H9 (cell line): ENCODE measurements at regions not wholly inside any gene's neighbourhood (a gene's known extent, or its start where the extent isn't known, plus 50 kb on each side); places are given as distances from the start of the nearest gene placed in this dataset.

ENCODE experiments used
- DNase-seq: peaks from one replicate; pipeline ENCODE4 v3.0.0-alpha.2; 2017
- H2AFZ ChIP-seq: one replicate; pipeline ENCODE4 v1.6.1; 2013; ENCODE audit warnings: mild to moderate bottlenecking, low read length, control low read depth, moderate library complexity
- H2AK5ac ChIP-seq: 2 replicates; pipeline ENCODE4 v1.6.1; 2013; ENCODE audit warnings: low read length, control low read depth, mixed read lengths; ENCODE audit not compliant: insufficient read length
- H2BK120ac ChIP-seq: one replicate; pipeline ENCODE4 v1.6.1; 2013; ENCODE audit warnings: low read depth, mild to moderate bottlenecking, low read length, control low read depth, inconsistent platforms; ENCODE audit not compliant: poor library complexity, severe bottlenecking
- H2BK12ac ChIP-seq: 2 replicates; pipeline ENCODE4 v1.6.1; 2013; ENCODE audit warnings: low read length, control low read depth, mixed read lengths, low read depth; ENCODE audit not compliant: insufficient read length
- H2BK15ac ChIP-seq: 2 replicates; pipeline ENCODE4 v1.6.1; 2013; ENCODE audit warnings: low read depth, low read length, control low read depth
- H2BK20ac ChIP-seq: one replicate; pipeline ENCODE4 v1.6.1; 2013; ENCODE audit warnings: low read depth, mild to moderate bottlenecking, low read length, control low read depth, inconsistent platforms; ENCODE audit not compliant: poor library complexity, severe bottlenecking
- H2BK5ac ChIP-seq: 2 replicates; pipeline ENCODE4 v1.6.1; 2013; ENCODE audit warnings: low read length, control low read depth, mixed read lengths; ENCODE audit not compliant: insufficient read length
- H3K14ac ChIP-seq: 2 replicates; pipeline ENCODE4 v1.6.1; 2013; ENCODE audit warnings: low read length, control low read depth; ENCODE audit not compliant: insufficient read depth
- H3K18ac ChIP-seq: 2 replicates; pipeline ENCODE4 v1.6.1; 2013; ENCODE audit warnings: low read depth, mild to moderate bottlenecking, mixed read lengths, low read length, control low read depth; ENCODE audit not compliant: insufficient read length
- H3K23ac ChIP-seq: 2 replicates; pipeline ENCODE4 v1.6.1; 2013; ENCODE audit warnings: low read length, control low read depth, mixed read lengths, low read depth; ENCODE audit not compliant: insufficient read length
- H3K23me2 ChIP-seq: 2 replicates; pipeline ENCODE4 v1.6.1; 2013; ENCODE audit warnings: low read depth, mild to moderate bottlenecking, mixed read lengths, low read length, control low read depth; ENCODE audit not compliant: insufficient read length, poor library complexity, severe bottlenecking
- H3K27ac ChIP-seq: 2 replicates; pipeline ENCODE4 v1.5.1; 2013; ENCODE audit warnings: low read length, control low read depth, mixed read lengths, low read depth; ENCODE audit not compliant: insufficient read length
- H3K27me3 ChIP-seq: 2 replicates; pipeline ENCODE4 v1.6.1; 2013; ENCODE audit warnings: low read length, control low read depth, inconsistent platforms; ENCODE audit not compliant: insufficient read depth
- H3K4ac ChIP-seq: 2 replicates; pipeline ENCODE4 v1.6.1; 2013; ENCODE audit warnings: low read depth, mild to moderate bottlenecking, control low read depth, inconsistent platforms, low read length, moderate library complexity
- H3K4me1 ChIP-seq: 2 replicates; pipeline ENCODE4 v1.6.1; 2013; ENCODE audit warnings: low read length, control low read depth, inconsistent platforms; ENCODE audit not compliant: insufficient read depth
- H3K4me2 ChIP-seq: 2 replicates; pipeline ENCODE4 v1.6.1; 2013; ENCODE audit warnings: low read length, control low read depth, mixed read lengths; ENCODE audit not compliant: insufficient read length, insufficient read depth
- H3K56ac ChIP-seq: 2 replicates; pipeline ENCODE4 v1.6.1; 2013; ENCODE audit warnings: low read depth, mild to moderate bottlenecking, mixed read lengths, low read length, control low read depth; ENCODE audit not compliant: insufficient read length
- H3K79me1 ChIP-seq: 2 replicates; pipeline ENCODE4 v1.6.1; 2013; ENCODE audit warnings: low read depth, mild to moderate bottlenecking, moderate library complexity, low read length, control low read depth, inconsistent platforms; ENCODE audit not compliant: insufficient read depth, poor library complexity, severe bottlenecking
- H3K79me2 ChIP-seq: 2 replicates; pipeline ENCODE4 v1.6.1; 2013; ENCODE audit warnings: low read length, control low read depth, inconsistent platforms; ENCODE audit not compliant: insufficient read depth
- H3K9ac ChIP-seq: 2 replicates; pipeline ENCODE4 v1.6.1; 2013; ENCODE audit warnings: low read length, control low read depth, mixed read lengths; ENCODE audit not compliant: insufficient read length; ENCODE audit errors: extremely low read depth
- H3K9me3 ChIP-seq: one replicate; pipeline ENCODE4 v1.6.1; 2013; ENCODE audit warnings: low read depth, low read length, inconsistent platforms; ENCODE audit not compliant: control insufficient read depth
- H3T11ph ChIP-seq: one replicate; pipeline ENCODE4 v1.6.1; 2013; ENCODE audit warnings: mild to moderate bottlenecking, low read length, control low read depth, inconsistent platforms
- H4K20me1 ChIP-seq: one replicate; pipeline ENCODE4 v1.6.1; 2013; ENCODE audit not compliant: control insufficient read depth, insufficient read length, insufficient read depth
- H4K5ac ChIP-seq: 2 replicates; pipeline ENCODE4 v1.6.1; 2013; ENCODE audit warnings: low read depth, mild to moderate bottlenecking, mixed read lengths, low read length, control low read depth; ENCODE audit not compliant: insufficient read length
- H4K8ac ChIP-seq: replicated peaks from 2 replicates; pipeline ENCODE4 v1.6.1; 2013; ENCODE audit warnings: low read length, control low read depth, mixed read lengths, low read depth; ENCODE audit not compliant: insufficient read length
- H4K91ac ChIP-seq: 2 replicates; pipeline ENCODE4 v1.6.1; 2013; ENCODE audit warnings: low read depth, mild to moderate bottlenecking, moderate library complexity, mixed read lengths, low read length, control low read depth; ENCODE audit not compliant: insufficient read length
- H3K27ac Mint-ChIP-seq, 3 experiments: 2 replicates in 2 of 3; 3 replicates in 1 of 3; pipeline ENCODE4 v1.8.0; 2020 to 2021; ENCODE audit warnings: mixed read lengths in 3 of 3, mild to moderate bottlenecking in 1 of 3, moderate library complexity in 1 of 3
- H3K27me3 Mint-ChIP-seq: 2 replicates; pipeline ENCODE4 v1.8.0; 2021; ENCODE audit warnings: low read depth, mild to moderate bottlenecking, moderate library complexity, mixed read lengths
- H3K36me3 Mint-ChIP-seq, 3 experiments: 2 replicates in 2 of 3; 3 replicates in 1 of 3; pipeline ENCODE4 v1.8.0; 2020 to 2021; ENCODE audit warnings: low read depth in 3 of 3, mixed read lengths in 3 of 3; ENCODE audit not compliant: insufficient read depth in 1 of 3
- H3K4me1 Mint-ChIP-seq, 2 experiments: 2 replicates each; pipeline ENCODE4 v1.8.0; 2020; ENCODE audit warnings: mixed read lengths in 2 of 2
- H3K4me3 Mint-ChIP-seq, 2 experiments: 2 replicates in 1 of 2; 3 replicates in 1 of 2; pipeline ENCODE4 v1.8.0; 2020 to 2021; ENCODE audit warnings: mild to moderate bottlenecking in 2 of 2, mixed read lengths in 2 of 2, moderate library complexity in 1 of 2
- H3K9me3 Mint-ChIP-seq, 2 experiments: 2 replicates in 1 of 2; 3 replicates in 1 of 2; pipeline ENCODE4 v1.8.0; 2020; ENCODE audit warnings: mild to moderate bottlenecking in 2 of 2, mixed read lengths in 2 of 2, moderate library complexity in 1 of 2
- WGBS: extraction: QIAGEN DNeasy Blood & Tissue Kit; methylation state at CpG from one replicate; pipeline ENCODE4 v1.1.7; 2013; ENCODE audit warnings: missing lambda C conversion rate, low lambda C conversion rate, mixed read lengths; ENCODE audit not compliant: insufficient read length; ENCODE audit errors: extremely low coverage; 5-methylcytosine and 5-hydroxymethylcytosine counted together
- TF ChIP-seq, protein P1 (sequence below): fragments of 200-600 bp; sonication (generic); conservative IDR thresholded peaks from 3 replicates; pipeline ENCODE4 v1.8.0; 2021; ENCODE audit warnings: antibody characterized with exemption, mild to moderate bottlenecking

DNA sequence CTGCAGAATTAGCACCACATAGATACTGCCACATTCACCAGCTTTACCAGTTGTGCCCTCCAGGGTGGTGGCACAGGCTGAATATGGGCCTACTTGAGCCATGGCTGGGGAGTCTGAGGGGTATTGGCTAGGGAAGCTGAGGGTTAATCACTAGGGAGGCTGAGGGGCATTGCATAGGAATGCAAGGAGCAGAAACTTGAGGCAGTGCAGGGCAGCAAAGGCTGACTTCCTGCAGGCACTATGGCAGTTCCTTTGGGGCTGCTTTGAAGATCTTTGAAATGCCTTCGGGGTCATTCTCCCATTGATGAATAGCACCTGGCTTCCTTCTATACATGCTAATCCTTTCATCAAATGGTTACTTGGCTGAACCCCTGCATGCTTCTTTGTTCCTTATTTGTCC lies 171.5 kb downstream of the RCN1 start:
- Mint-ChIP-seq H3K9me3 (peaks cover 7 to 11% of the 10 kb centered on the region in 2 experiments; a peak in 3 of 5 replicates), H3K36me3 (peaks cover 0 to 21% (median 5%) of the 10 kb centered on the region in 3 experiments; a peak in 4 of 7 replicates), H3K4me1 (peaks cover 20 to 26% of the 10 kb centered on the region in 2 experiments), H3K4me3 (no peak overlapping the region), H3K27ac (no peak overlapping the region), H3K27me3 (no peaks in the 10 kb centered on the region; the same call in 1 of the 2 replicates)
- Histone ChIP-seq H3K4me1 (peaks cover 4% of the 10 kb centered on the region; the same call in 1 of the 2 replicates), H2BK20ac (no peak overlapping the region), H3K27me3 (no peaks in the 10 kb centered on the region), H3K14ac (no peak overlapping the region), H4K91ac (no peak overlapping the region), H2AK5ac (no peak overlapping the region), H2BK120ac (no peak overlapping the region), H2AFZ (no peak overlapping the region), H2BK12ac (no peak overlapping the region), H3T11ph (no peak overlapping the region), H3K56ac (no peak overlapping the region), H3K9me3 (no peaks in the 10 kb centered on the region), H3K79me1 (no peaks in the 10 kb centered on the region), H3K4ac (no peak overlapping the region), H3K23ac (no peak overlapping the region), H4K8ac (no peak overlapping the region), H3K18ac (no peak overlapping the region), H3K9ac (no peak overlapping the region), H3K79me2 (no peaks in the 10 kb centered on the region), H3K27ac (no peak overlapping the region), H2BK15ac (no peak overlapping the region), H3K4me2 (no peak overlapping the region), H4K5ac (no peak overlapping the region), H2BK5ac (no peak overlapping the region), H4K20me1 (no peaks in the 10 kb centered on the region), H3K23me2 (no peaks in the 10 kb centered on the region)
- no peak for DNase-seq
- WGBS = no CpG with 5 or more reads among the region's 1 CpG
- TF ChIP-seq, protein P1, sequence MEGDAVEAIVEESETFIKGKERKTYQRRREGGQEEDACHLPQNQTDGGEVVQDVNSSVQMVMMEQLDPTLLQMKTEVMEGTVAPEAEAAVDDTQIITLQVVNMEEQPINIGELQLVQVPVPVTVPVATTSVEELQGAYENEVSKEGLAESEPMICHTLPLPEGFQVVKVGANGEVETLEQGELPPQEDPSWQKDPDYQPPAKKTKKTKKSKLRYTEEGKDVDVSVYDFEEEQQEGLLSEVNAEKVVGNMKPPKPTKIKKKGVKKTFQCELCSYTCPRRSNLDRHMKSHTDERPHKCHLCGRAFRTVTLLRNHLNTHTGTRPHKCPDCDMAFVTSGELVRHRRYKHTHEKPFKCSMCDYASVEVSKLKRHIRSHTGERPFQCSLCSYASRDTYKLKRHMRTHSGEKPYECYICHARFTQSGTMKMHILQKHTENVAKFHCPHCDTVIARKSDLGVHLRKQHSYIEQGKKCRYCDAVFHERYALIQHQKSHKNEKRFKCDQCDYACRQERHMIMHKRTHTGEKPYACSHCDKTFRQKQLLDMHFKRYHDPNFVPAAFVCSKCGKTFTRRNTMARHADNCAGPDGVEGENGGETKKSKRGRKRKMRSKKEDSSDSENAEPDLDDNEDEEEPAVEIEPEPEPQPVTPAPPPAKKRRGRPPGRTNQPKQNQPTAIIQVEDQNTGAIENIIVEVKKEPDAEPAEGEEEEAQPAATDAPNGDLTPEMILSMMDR = no peak
